GM23248 (cell line): ENCODE measurements at regions not wholly inside any gene's neighbourhood (a gene's known extent, or its start where the extent isn't known, plus 50 kb on each side); places are given as distances from the start of the nearest gene placed in this dataset.
A peak's percentile ranks its signal among the peaks of the same experiment; 100 is the strongest.

ENCODE experiments used
- DNase-seq: peaks from one replicate; pipeline ENCODE4 v3.0.0-alpha.2; 2015
- H2AFZ ChIP-seq: fragments of 200-600 bp; sonication (generic); 2 replicates; pipeline ENCODE4 v1.6.1; 2016; ENCODE audit warnings: antibody characterized with exemption
- H3F3A ChIP-seq: fragments of 200-600 bp; sonication (generic); 2 replicates; pipeline ENCODE4 v1.6.1; 2016; ENCODE audit warnings: mild to moderate bottlenecking, antibody characterized with exemption, mixed run types; ENCODE audit not compliant: insufficient read depth
- H3K27ac ChIP-seq: fragments of 200-600 bp; sonication (generic); 2 replicates; pipeline ENCODE4 v1.5.1; 2016; ENCODE audit warnings: mild to moderate bottlenecking
- H3K27me3 ChIP-seq: fragments of 200-600 bp; sonication (generic); replicated peaks from 2 replicates; pipeline ENCODE4 v1.6.1; 2016; ENCODE audit warnings: mild to moderate bottlenecking; ENCODE audit not compliant: insufficient read depth
- H3K36me3 ChIP-seq: fragments of 200-600 bp; sonication (generic); 2 replicates; pipeline ENCODE4 v1.6.1; 2016; ENCODE audit warnings: low read depth, mild to moderate bottlenecking
- H3K4me1 ChIP-seq: fragments of 200-600 bp; sonication (generic); 2 replicates; pipeline ENCODE4 v1.6.1; 2016; ENCODE audit warnings: mild to moderate bottlenecking; ENCODE audit not compliant: insufficient read depth
- H3K4me2 ChIP-seq: fragments of 200-600 bp; sonication (generic); one replicate; pipeline ENCODE4 v1.6.1; 2016; ENCODE audit warnings: mild to moderate bottlenecking; ENCODE audit not compliant: unreplicated experiment
- H3K4me3 ChIP-seq: fragments of 200-600 bp; sonication (generic); 2 replicates; pipeline ENCODE4 v1.5.1; 2016; ENCODE audit warnings: mild to moderate bottlenecking
- H3K79me2 ChIP-seq: fragments of 200-600 bp; sonication (generic); 2 replicates; pipeline ENCODE4 v1.6.1; 2016; ENCODE audit warnings: mild to moderate bottlenecking; ENCODE audit not compliant: insufficient read depth
- H3K9ac ChIP-seq: fragments of 200-600 bp; sonication (generic); 2 replicates; pipeline ENCODE4 v1.6.1; 2016; ENCODE audit warnings: mild to moderate bottlenecking
- H3K9me2 ChIP-seq: fragments of 200-600 bp; sonication (generic); 2 replicates; pipeline ENCODE4 v1.6.1; 2016; ENCODE audit warnings: mixed run types, mild to moderate bottlenecking, moderate library complexity; ENCODE audit not compliant: insufficient read depth
- H3K9me3 ChIP-seq: fragments of 200-600 bp; sonication (generic); one replicate; pipeline ENCODE4 v1.6.1; 2017; ENCODE audit warnings: low read depth
- H4K20me1 ChIP-seq: fragments of 200-600 bp; sonication (generic); 2 replicates; pipeline ENCODE4 v1.6.0; 2016; ENCODE audit not compliant: insufficient read depth
- EZH2 ChIP-seq: fragments of 200-600 bp; sonication (generic); IDR thresholded peaks from 2 replicates; pipeline ENCODE4 v1.6.1; 2018; ENCODE audit warnings: antibody characterized with exemption, mild to moderate bottlenecking; ENCODE audit not compliant: insufficient read depth, poor library complexity, severe bottlenecking
- EZH2phosphoT487 ChIP-seq: fragments of 200-600 bp; sonication (generic); IDR thresholded peaks from 2 replicates; pipeline ENCODE4 v1.6.1; 2018; ENCODE audit warnings: antibody characterized with exemption, moderate library complexity, mild to moderate bottlenecking, low read depth; ENCODE audit not compliant: insufficient read depth
- WGBS, 2 experiments: methylation state at CpG; one replicate each; pipeline ENCODE4 v1.1.6; 2015 to 2017; ENCODE audit warnings: low lambda C conversion rate in 2 of 2, low coverage in 1 of 2; ENCODE audit errors: missing lambda C conversion rate in 2 of 2; 5-methylcytosine and 5-hydroxymethylcytosine counted together
- in situ Hi-C: fragments of 300-500 bp; cut with MboI; formaldehyde crosslinking; loops from 2 replicates; pipeline ENCODE4 v1.15.0; 2020

DNA sequence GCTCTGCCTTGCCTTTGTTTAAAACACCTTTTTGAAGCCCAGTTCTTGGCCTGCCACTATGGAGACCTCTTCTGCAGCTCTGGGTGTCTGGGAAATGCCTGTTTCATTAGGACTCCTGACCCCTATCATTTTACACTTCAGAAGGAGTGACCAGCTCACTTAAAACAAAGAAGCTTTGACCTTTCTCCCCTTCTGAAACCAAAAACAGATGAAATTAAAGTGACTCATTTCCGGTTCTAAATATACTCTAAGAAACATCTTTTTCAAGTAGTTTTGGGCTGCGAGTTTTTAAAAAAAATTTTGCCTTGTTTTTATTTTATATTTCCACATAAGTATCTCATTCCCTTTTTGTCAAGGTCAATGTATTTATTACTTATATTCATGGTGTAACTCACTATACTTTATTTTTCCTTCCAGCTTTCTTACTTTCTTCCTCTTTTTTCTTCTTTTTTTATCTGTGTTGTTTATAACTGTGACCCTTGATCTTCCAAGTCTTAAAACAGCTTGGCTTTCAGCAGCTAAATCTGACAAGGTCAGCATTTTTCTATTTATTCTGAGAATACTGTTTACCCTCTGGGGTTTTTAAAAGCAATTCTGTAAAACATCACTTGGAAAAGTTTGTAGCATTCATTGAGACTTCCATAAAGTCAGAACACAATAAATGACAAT, 672.9 kb downstream of the NR2F1-AS1 start:
- H3K9me3 ChIP-seq = no peaks in the 10 kb centered on the region
- H3K4me1 ChIP-seq = peaks cover 11% of the 10 kb centered on the region
- no peaks in the 10 kb centered on the region for H3K9me2 ChIP-seq
- no peaks in the 10 kb centered on the region for H3K36me3 ChIP-seq
- H4K20me1 ChIP-seq = no peaks in the 10 kb centered on the region
- in situ Hi-C loops = loop anchor here (25.0 kb wide), 1 partner anchor 879 kb away; no protein-coding TSS in a partner anchor
- H3K79me2 ChIP-seq = no peaks in the 10 kb centered on the region
- no peaks in the 10 kb centered on the region for H3F3A ChIP-seq
- no peaks in the 10 kb centered on the region for H3K27me3 ChIP-seq
- TF ChIP-seq EZH2phosphoT487 (no peak), EZH2 (no peak)
- peak overlapping the region; percentile 4; the same call in 1 of the 2 replicates for H3K4me3 ChIP-seq
- H3K27ac ChIP-seq = no peak overlapping the region
- H3K9ac ChIP-seq = no peak overlapping the region
- H2AFZ ChIP-seq = 0 out of 2 replicates have a peak overlapping the region, but pooled peaks have one; percentile 15
- H3K4me2 ChIP-seq = peak overlapping the region; percentile 41
- WGBS, 2 experiments = 0% methylated on average over 2 of the region's 2 CpGs
- DNase-seq = peak; percentile 54

DNA sequence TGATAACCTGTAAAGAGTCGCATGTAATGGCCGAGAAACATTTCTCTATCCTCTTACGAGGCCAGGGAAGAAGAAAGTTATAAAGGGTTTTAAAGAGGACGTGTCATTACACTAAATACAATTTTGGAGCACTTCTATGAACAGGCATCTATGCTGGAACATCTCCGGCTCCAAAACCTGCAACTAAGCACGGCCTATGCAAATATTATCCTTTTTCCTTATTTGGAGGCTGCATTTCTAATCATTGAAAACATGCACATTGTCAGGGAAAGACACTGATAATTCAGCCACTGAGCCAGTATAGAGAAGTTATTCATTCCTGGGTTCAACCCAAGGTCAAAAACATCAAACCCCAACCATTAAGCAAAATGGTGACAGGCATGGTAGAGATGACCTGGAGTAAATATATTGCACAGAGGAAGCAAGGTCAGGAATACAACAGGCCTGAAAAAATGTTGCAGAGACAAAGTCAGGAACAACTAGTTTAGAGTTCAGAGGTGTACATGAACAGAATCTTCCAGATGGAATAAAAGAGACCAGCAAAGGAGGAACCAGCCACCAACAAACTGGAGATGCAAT, 674.1 kb downstream of the NR2F1-AS1 start:
- no peak overlapping the region for H3K4me3 ChIP-seq
- no peak for DNase-seq
- whole genome bisulfite sequencing, 2 experiments = 96% methylated on average over 6 of the region's 6 CpGs
- no peaks in the 10 kb centered on the region for H3K9me2 ChIP-seq
- H3K9ac ChIP-seq = no peak overlapping the region
- H3K36me3 ChIP-seq = no peaks in the 10 kb centered on the region
- TF ChIP-seq EZH2phosphoT487 = no peak
- no peak for TF ChIP-seq EZH2
- no peaks in the 10 kb centered on the region for H4K20me1 ChIP-seq
- no peak overlapping the region for H3K27ac ChIP-seq
- peaks cover 11% of the 10 kb centered on the region for H3K4me1 ChIP-seq
- H2AFZ ChIP-seq = no peak overlapping the region
- no peaks in the 10 kb centered on the region for H3K9me3 ChIP-seq
- H3K27me3 ChIP-seq = no peaks in the 10 kb centered on the region
- no peak overlapping the region for H3K4me2 ChIP-seq
- no peaks in the 10 kb centered on the region for H3F3A ChIP-seq
- in situ Hi-C loops = loop anchor here (25.0 kb wide), 1 partner anchor 880 kb away; no protein-coding TSS in a partner anchor
- H3K79me2 ChIP-seq = no peaks in the 10 kb centered on the region

DNA sequence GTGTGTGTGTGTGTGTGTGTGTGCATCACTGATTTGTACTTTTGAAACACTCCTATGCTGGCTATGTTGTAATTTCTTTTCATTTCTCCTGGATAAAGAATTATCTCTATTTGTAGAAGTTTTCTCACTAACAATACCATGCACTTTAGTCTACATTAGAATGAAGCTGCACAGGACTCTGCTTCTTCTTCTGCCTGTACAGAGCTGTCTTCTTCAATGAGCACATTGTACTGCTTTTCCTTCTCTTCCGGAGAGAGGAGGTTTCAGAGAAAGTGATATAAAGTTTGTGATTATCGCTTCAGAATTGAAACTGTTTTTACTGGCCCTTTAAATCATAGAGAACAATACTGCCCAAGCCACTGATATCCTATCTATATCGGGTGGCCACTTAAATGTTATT, 677.0 kb downstream of the NR2F1-AS1 start:
- H3K4me2 ChIP-seq = no peak overlapping the region
- TF ChIP-seq EZH2phosphoT487 (no peak), EZH2 (no peak)
- H3K4me1 ChIP-seq = peaks cover 11% of the 10 kb centered on the region
- H3K9ac ChIP-seq = no peak overlapping the region
- in situ Hi-C loops = loop anchor here (25.0 kb wide), 1 partner anchor 883 kb away; no protein-coding TSS in a partner anchor
- H2AFZ ChIP-seq = peak overlapping the region; percentile 62; the same call in 1 of the 2 replicates
- H3K9me3 ChIP-seq = no peaks in the 10 kb centered on the region
- no peak overlapping the region for H3K27ac ChIP-seq
- H4K20me1 ChIP-seq = no peaks in the 10 kb centered on the region
- H3K36me3 ChIP-seq = no peaks in the 10 kb centered on the region
- H3F3A ChIP-seq = no peaks in the 10 kb centered on the region
- no peak overlapping the region for H3K4me3 ChIP-seq
- no peaks in the 10 kb centered on the region for H3K9me2 ChIP-seq
- H3K27me3 ChIP-seq = no peaks in the 10 kb centered on the region
- no peak for DNase-seq
- WGBS, 2 experiments = 27 to 32% methylated on average over 3 of the region's 3 CpGs
- no peaks in the 10 kb centered on the region for H3K79me2 ChIP-seq

DNA sequence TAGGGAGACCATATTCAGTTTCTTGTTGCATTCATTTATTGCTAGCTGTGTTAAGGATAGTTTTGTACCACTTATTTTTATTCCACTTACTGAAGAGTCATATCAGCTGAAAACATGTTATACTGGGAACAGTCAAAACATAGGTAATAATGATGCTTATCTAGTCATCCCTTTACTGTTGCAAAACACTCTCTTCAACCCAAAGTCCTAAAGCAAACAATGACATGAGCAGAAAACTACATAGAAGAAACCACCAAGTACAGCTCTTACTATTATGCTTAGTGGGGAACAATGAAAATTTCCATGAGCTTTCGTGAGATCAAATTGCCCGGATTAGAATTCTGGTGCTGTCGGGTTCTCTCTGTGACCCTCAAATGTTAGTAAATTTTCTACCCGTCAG, 681.4 kb downstream of the NR2F1-AS1 start:
- in situ Hi-C loops = loop anchor here (25.0 kb wide), 1 partner anchor 888 kb away; no protein-coding TSS in a partner anchor
- no peak for DNase-seq
- Histone ChIP-seq H4K20me1 (no peaks in the 10 kb centered on the region), H3F3A (no peaks in the 10 kb centered on the region), H3K9me3 (no peaks in the 10 kb centered on the region), H3K36me3 (no peaks in the 10 kb centered on the region), H3K79me2 (no peaks in the 10 kb centered on the region), H3K27me3 (no peaks in the 10 kb centered on the region), H3K4me1 (no peaks in the 10 kb centered on the region), H3K4me3 (no peak overlapping the region), H3K9ac (no peak overlapping the region), H3K27ac (no peak overlapping the region), H3K9me2 (no peaks in the 10 kb centered on the region), H3K4me2 (no peak overlapping the region), H2AFZ (no peak overlapping the region)
- no peak for TF ChIP-seq EZH2
- no peak for TF ChIP-seq EZH2phosphoT487
- WGBS, 2 experiments = 77 to 83% methylated on average over 4 of the region's 4 CpGs
